Epidermal melanocyte (primary cell): ENCODE measurements at regions not wholly inside any gene's neighbourhood (a gene's known extent, or its start where the extent isn't known, plus 50 kb on each side); places are given as distances from the start of the nearest gene placed in this dataset.
"Not testable (repeated sequence)": the region's sequence is repeated elsewhere in the genome, so short reads cannot be mapped to it uniquely, and the experiment has no call there.

ENCODE experiments used
- DNase-seq: peaks from one replicate; pipeline ENCODE4 v3.0.0; 2011; ENCODE audit warnings: low spot score; ENCODE audit not compliant: insufficient read length

- DNase-seq, result no peak
Measured at GRCh38 chr1:30533796-30534550, 189.4 kb downstream of the MATN1 start.

- no peak for DNase-seq
Measured at GRCh38 chr1:30533141-30533540, 190.2 kb downstream of the MATN1 start.

- DNase-seq, result no peak
Measured at GRCh38 chr1:30532621-30533020, 190.8 kb downstream of the MATN1 start.

- DNase-seq, result no peak
Measured at GRCh38 chr1:30527511-30528140, 195.8 kb downstream of the MATN1 start.

GRCh38 chr1:30526652-30527345 lies 196.6 kb downstream of the MATN1 start:
- no peak for DNase-seq

- no peak for DNase-seq
Measured at GRCh38 chr1:30525971-30526651, 197.3 kb downstream of the MATN1 start.

- DNase-seq, result no peak
Measured at GRCh38 chr1:30525631-30525970, 197.8 kb downstream of the MATN1 start.

GRCh38 chr1:30524840-30525617 lies 198.4 kb downstream of the MATN1 start:
- DNase-seq, result no peak

- DNase-seq, result not testable (repeated sequence)
Measured at GRCh38 chr1:30524025-30524555, 199.3 kb downstream of the MATN1 start.

GRCh38 chr1:30523055-30524020 lies 200.0 kb downstream of the MATN1 start:
- no peak for DNase-seq

- no peak for DNase-seq
Measured at GRCh38 chr1:30522031-30523004, 201.1 kb downstream of the MATN1 start.

- DNase-seq, result no peak
Measured at GRCh38 chr1:30521261-30521865, 202.0 kb downstream of the MATN1 start.

GRCh38 chr1:30520476-30520875 lies 202.9 kb downstream of the MATN1 start:
- DNase-seq, result no peak

- no peak for DNase-seq
Measured at GRCh38 chr1:30519201-30519763, 204.1 kb downstream of the MATN1 start.

GRCh38 chr1:30518696-30519095 lies 204.7 kb downstream of the MATN1 start:
- DNase-seq, result no peak

- no peak for DNase-seq
Measured at GRCh38 chr1:30518186-30518585, 205.2 kb downstream of the MATN1 start.

- not testable (repeated sequence) for DNase-seq
Measured at GRCh38 chr1:30517666-30518065, 205.7 kb downstream of the MATN1 start.

- DNase-seq, result not testable (repeated sequence)
Measured at GRCh38 chr1:30517241-30517640, 206.1 kb downstream of the MATN1 start.
